Caco-2 (cell line): ENCODE measurements at regions not wholly inside any gene's neighbourhood (a gene's known extent, or its start where the extent isn't known, plus 50 kb on each side); places are given as distances from the start of the nearest gene placed in this dataset.
"Not testable (repeated sequence)": the region's sequence is repeated elsewhere in the genome, so short reads cannot be mapped to it uniquely, and the experiment has no call there.

Experiments
- BruUV-seq: library from RNA; stranded (reverse); fragments of 400-500 nt; replicated peaks from 2 replicates; lab custom pipeline; 2021; lab: Mats Ljungman, UMichigan
- CTCF ChIA-PET: fragments of 300-600 bp; sonication (Branson Sonifier 250); formaldehyde crosslinking; loops from one replicate; lab custom pipeline; 2022; ENCODE audit warnings: antibody characterized with exemption; lab: Charles Lee
- POLR2A ChIA-PET: fragments of 300-600 bp; sonication (Branson Sonifier 250); formaldehyde crosslinking; loops from one replicate; lab custom pipeline; 2022; ENCODE audit warnings: antibody characterized with exemption; lab: Charles Lee
- DNase-seq, 2 experiments: peaks; one replicate each; pipeline versions ENCODE4 v3.0.0 to v3.0.0-alpha.2; 2020 to 2022
- H3K27me3 ChIP-seq: replicated peaks from 2 replicates; pipeline ENCODE4 v1.6.0; 2011; ENCODE audit warnings: low read length; ENCODE audit not compliant: control insufficient read depth, insufficient read depth
- H3K36me3 ChIP-seq: 2 replicates; pipeline ENCODE4 v1.5.1; 2011; ENCODE audit warnings: low read length; ENCODE audit not compliant: control insufficient read depth, insufficient read depth
- H3K4me1 ChIP-seq: fragments of 250-450 bp; sonication (Bioruptor Pico); 2 replicates; pipeline ENCODE4 v1.5.1; 2020; ENCODE audit warnings: mild to moderate bottlenecking
- H3K4me3 ChIP-seq: 2 replicates; pipeline ENCODE4 v1.5.1; 2011; ENCODE audit warnings: low read depth, mild to moderate bottlenecking, control low read depth, low read length
- H3K9me3 ChIP-seq: fragments of 250-450 bp; sonication (Bioruptor Pico); 2 replicates; pipeline ENCODE4 v1.5.1; 2020; ENCODE audit warnings: mild to moderate bottlenecking, moderate library complexity
- H3K27ac Mint-ChIP-seq: one replicate; pipeline ENCODE4 v1.8.0; 2022; ENCODE audit warnings: mixed read lengths; ENCODE audit not compliant: unreplicated experiment
- H3K27me3 Mint-ChIP-seq: one replicate; pipeline ENCODE4 v1.8.0; 2022; ENCODE audit warnings: mixed read lengths; ENCODE audit not compliant: insufficient read depth, unreplicated experiment
- H3K36me3 Mint-ChIP-seq: one replicate; pipeline ENCODE4 v1.8.0; 2022; ENCODE audit warnings: mild to moderate bottlenecking, mixed read lengths; ENCODE audit not compliant: insufficient read depth, unreplicated experiment
- H3K4me1 Mint-ChIP-seq: one replicate; pipeline ENCODE4 v1.8.0; 2022; ENCODE audit warnings: low read depth, mixed read lengths; ENCODE audit not compliant: unreplicated experiment
- H3K4me3 Mint-ChIP-seq: one replicate; pipeline ENCODE4 v1.8.0; 2022; ENCODE audit warnings: mild to moderate bottlenecking, moderate library complexity, mixed read lengths; ENCODE audit not compliant: unreplicated experiment
- H3K9me3 Mint-ChIP-seq: one replicate; pipeline ENCODE4 v1.8.0; 2022; ENCODE audit warnings: mixed read lengths; ENCODE audit not compliant: unreplicated experiment
- intact Hi-C: fragments of 100-400 bp; cut with micrococcal nuclease; formaldehyde crosslinking; loops from one replicate; pipeline ENCODE4 v1.10.0; 2022; ENCODE audit not compliant: unreplicated experiment

DNA sequence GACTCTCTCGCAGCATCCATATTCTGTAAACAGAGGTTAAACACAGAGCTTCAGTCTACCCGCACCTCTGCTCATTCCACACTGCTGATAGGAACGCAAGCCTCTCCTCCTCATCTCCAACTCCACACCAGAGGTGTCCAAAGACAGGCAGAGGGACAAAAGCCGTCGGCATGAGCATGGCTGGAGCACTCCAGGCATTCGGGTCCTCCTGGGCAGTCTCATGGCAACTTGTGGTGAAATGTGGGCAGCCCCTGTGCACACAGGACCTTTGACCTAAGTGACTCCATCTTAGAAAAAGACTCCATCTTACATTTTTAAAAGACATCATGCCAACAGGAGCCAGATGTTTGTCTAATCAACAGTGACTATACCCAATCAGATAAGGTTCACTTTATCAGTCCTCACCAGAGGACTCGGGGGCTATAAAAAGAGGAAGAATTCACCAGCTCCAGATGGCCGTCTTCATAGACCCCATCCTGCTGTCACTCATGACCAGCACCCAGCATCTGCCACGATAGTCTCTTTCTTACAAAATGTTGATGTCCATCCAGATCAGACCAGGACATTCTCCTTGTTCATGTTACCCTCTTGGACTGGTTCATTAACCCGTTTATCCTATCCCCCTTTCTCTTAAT lies 304.4 kb downstream of the ANAPC1 start:
- H3K9me3 Mint-ChIP-seq, H3K4me3 Mint-ChIP-seq, intact Hi-C loops, H3K9me3 ChIP-seq, H3K36me3 ChIP-seq, H3K27me3 ChIP-seq, BruUV-seq, H3K36me3 Mint-ChIP-seq, H3K4me1 ChIP-seq, H3K27ac Mint-ChIP-seq, CTCF ChIA-PET, H3K4me3 ChIP-seq, POLR2A ChIA-PET, H3K27me3 Mint-ChIP-seq, H3K4me1 Mint-ChIP-seq, DNase-seq: not testable (repeated sequence)

DNA sequence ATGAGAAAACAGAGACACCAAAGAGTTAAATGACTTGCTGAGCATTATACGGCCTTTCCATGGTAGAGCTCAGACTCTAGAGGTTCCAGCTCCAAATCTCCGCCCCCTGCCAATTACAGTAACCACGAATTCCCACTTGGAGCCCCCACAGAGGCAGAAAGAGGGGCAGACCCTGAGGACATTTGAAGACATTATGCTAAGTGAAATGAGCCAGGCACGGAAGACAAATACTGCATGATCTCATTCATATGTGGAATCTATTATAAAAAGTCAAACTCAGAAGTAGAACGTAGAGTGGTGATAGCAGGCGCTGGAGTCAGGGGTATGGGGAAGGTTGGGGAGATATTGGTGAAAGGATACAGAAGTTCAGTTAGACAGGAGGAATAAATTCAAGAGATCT lies 303.4 kb downstream of the ANAPC1 start:
- H3K27ac Mint-ChIP-seq, POLR2A ChIA-PET, DNase-seq, H3K27me3 Mint-ChIP-seq, H3K36me3 ChIP-seq, H3K9me3 ChIP-seq, BruUV-seq, H3K4me3 Mint-ChIP-seq, H3K4me1 Mint-ChIP-seq, H3K4me1 ChIP-seq, H3K27me3 ChIP-seq, H3K4me3 ChIP-seq, H3K9me3 Mint-ChIP-seq, CTCF ChIA-PET, intact Hi-C loops, H3K36me3 Mint-ChIP-seq: not testable (repeated sequence)

DNA sequence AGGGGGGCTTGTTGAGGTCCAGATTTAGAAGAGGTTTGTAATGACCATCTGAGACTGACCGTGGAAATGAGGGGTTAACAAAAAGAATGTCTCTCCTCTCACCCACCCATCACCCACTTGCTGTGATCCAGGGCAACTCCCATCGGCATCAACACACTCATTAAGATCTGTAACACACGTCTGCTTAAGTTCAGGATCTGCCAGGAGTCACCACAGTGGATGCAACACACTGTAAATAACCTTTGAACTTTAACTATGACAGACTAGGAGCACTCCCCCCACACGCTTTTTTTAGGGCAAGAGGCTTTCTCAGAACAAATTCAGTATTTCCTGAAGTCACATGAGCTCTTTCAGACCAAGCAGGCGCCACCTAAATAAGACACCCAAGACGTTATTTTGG lies 301.9 kb downstream of the ANAPC1 start:
- H3K4me1 ChIP-seq, CTCF ChIA-PET, H3K4me1 Mint-ChIP-seq, POLR2A ChIA-PET, H3K4me3 Mint-ChIP-seq, H3K4me3 ChIP-seq, DNase-seq, H3K9me3 Mint-ChIP-seq, intact Hi-C loops, H3K27ac Mint-ChIP-seq, H3K36me3 ChIP-seq, H3K36me3 Mint-ChIP-seq, H3K27me3 Mint-ChIP-seq, H3K27me3 ChIP-seq, BruUV-seq, H3K9me3 ChIP-seq: not testable (repeated sequence)

DNA sequence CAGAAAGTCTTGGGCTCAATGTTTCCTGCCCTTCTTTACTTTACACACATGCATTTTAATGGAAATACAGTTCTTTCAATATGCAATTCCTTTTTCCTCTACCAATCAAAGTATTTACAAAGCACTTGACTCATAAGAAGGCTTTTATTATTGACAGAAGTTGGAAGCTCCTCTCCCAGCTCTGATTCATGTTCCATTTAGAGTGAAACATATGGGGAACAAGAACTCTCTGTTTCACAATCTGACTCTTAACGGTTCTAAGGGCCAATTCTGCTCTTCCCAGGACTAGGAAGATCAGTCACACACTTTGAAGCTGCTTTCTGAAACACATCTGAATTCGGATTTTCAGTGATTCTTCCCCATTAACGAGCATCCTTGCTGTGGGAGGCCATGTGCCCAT lies 300.5 kb downstream of the ANAPC1 start:
- DNase-seq, POLR2A ChIA-PET, BruUV-seq: not testable (repeated sequence)

DNA sequence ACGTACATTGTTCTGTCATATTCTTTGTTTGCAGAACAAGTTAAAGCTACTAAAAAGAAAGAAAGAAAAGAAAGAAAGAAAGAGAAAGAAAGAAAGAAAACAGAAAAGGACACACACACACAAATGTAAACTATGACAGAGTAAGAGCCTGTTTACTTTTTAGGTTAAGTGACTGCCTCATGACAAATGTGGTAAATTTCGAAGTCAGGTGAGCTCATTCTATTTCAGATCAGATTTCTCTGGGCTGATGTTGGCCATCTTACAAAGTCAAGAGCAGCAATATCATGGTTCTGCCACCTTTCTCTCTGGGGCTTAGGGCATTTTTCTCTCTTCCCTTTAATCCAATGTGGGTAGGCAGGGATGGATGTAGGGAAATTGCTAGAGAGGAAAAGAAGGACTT lies 299.5 kb downstream of the ANAPC1 start:
- H3K9me3 ChIP-seq, H3K4me1 Mint-ChIP-seq, H3K4me3 Mint-ChIP-seq, H3K9me3 Mint-ChIP-seq, POLR2A ChIA-PET, H3K36me3 Mint-ChIP-seq, DNase-seq, H3K4me1 ChIP-seq, BruUV-seq, H3K27me3 ChIP-seq, intact Hi-C loops, H3K27me3 Mint-ChIP-seq, H3K4me3 ChIP-seq, H3K36me3 ChIP-seq, CTCF ChIA-PET, H3K27ac Mint-ChIP-seq: not testable (repeated sequence)

More for the DNA sequence above, 300.5 kb downstream of the ANAPC1 start:
- H3K27me3 ChIP-seq, H3K36me3 Mint-ChIP-seq, intact Hi-C loops, H3K9me3 ChIP-seq, H3K4me1 Mint-ChIP-seq, H3K4me3 Mint-ChIP-seq, H3K27ac Mint-ChIP-seq, H3K4me3 ChIP-seq, H3K36me3 ChIP-seq, H3K4me1 ChIP-seq, CTCF ChIA-PET, H3K9me3 Mint-ChIP-seq, H3K27me3 Mint-ChIP-seq: not testable (repeated sequence)

DNA sequence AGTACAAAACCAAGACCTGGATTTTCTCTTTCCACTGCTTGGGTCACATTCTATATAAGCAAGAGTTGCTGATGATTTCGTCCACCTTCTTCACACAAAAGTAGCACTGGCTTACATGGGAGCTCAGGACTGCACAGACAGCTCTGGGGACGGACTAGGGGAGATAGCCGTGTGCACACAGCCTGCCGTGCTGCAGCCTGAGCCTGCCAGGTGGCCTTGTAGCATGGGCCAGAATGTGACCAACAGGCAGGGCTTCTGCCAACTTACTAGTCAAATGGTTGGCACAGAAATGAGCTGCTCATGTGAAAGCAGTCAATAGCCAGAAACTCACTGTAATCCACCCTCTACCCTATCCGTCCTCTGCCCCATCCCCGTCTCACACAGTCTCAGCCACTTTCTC lies 299.0 kb downstream of the ANAPC1 start:
- H3K27ac Mint-ChIP-seq, H3K4me1 Mint-ChIP-seq, H3K4me1 ChIP-seq, H3K27me3 Mint-ChIP-seq, H3K9me3 ChIP-seq, H3K4me3 ChIP-seq, DNase-seq, H3K36me3 ChIP-seq, intact Hi-C loops, POLR2A ChIA-PET, CTCF ChIA-PET, H3K4me3 Mint-ChIP-seq, H3K9me3 Mint-ChIP-seq, H3K36me3 Mint-ChIP-seq, H3K27me3 ChIP-seq, BruUV-seq: not testable (repeated sequence)

DNA sequence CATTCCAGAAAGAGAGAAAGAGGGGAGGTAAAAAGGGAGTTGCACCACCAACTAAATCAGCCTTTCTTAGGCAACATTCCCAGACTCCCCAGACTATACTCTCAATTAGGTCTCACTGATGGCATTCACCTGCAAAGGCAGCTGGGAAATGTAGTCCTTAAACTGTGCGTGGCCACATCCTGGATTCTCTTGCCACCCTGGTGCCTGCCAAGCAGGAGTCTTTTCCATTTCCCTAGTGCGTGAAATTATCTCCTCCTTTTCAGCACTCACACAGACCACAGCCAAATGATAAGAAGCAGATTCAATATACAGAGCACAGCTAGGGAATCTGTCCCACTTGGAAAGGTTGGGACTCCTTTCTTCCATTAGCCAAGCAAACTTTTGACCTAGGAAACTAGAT lies 298.0 kb downstream of the ANAPC1 start:
- H3K27ac Mint-ChIP-seq, H3K9me3 ChIP-seq, H3K4me3 ChIP-seq, H3K9me3 Mint-ChIP-seq, CTCF ChIA-PET, H3K27me3 ChIP-seq, H3K36me3 ChIP-seq, POLR2A ChIA-PET, H3K4me3 Mint-ChIP-seq, DNase-seq, H3K4me1 Mint-ChIP-seq, H3K4me1 ChIP-seq, H3K36me3 Mint-ChIP-seq, intact Hi-C loops, H3K27me3 Mint-ChIP-seq, BruUV-seq: not testable (repeated sequence)
